ENCODE measurements at regions not wholly inside any gene's neighbourhood (a gene's known extent, or its start where the extent isn't known, plus 50 kb on each side); places are given as distances from the start of the nearest gene placed in this dataset.

DNA sequence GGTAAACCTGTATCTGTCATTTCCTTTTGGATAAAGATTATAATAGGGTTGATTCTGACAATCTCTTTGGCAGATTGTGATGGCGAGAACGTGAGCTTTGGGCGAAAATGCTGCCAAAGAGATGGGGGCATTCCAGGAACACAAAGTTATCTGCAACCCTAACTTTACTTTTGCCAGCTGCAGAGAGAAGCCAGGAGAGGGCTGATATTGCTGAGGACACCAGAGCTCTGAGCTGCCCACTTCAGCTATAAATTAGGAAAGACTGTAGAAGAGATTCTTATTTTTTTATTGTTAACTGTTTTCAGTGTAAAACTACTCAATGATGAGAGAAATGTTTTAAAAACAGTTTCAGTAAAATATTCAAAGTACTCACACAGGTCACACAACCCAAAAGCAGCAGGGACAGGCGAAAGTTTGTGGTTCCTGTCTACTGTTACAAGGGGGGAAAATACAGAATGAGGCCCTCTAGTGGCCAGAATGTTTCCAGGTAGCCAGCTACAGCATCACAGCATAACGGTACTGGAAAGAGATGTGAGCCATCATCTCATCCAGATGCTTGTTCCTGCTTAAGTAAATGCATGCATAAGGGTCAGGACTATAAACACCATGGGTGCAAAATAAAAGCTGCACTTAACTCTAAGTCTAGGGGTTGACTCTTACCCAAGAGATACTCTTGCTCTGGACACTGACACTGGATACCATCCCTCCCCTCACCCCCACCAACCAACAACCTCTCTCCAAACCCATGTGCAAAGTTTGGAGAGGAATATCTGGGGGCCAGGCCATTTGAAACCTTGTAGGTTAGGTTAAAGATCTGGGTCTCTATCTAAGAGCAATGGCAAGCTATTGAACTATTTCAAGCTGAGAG, 498.4 kb downstream of the RMST start:
- no peak overlapping the region for H3K27ac Mint-ChIP-seq
- Histone ChIP-seq H3K23ac (ENCODE audit: insufficient read length, low read depth, low read length) (no peak overlapping the region), H2BK120ac (ENCODE audit: low read depth, low read length, poor library complexity, severe bottlenecking) (no peak overlapping the region), H3K27me3 (ENCODE audit: insufficient read depth, low read length) (no peaks in the 10 kb centered on the region), H3T11ph (ENCODE audit: low read length) (no peak overlapping the region), H2AK5ac (ENCODE audit: insufficient read length, low read length) (no peak overlapping the region), H4K20me1 (ENCODE audit: control insufficient read depth, insufficient read depth, insufficient read length) (no peaks in the 10 kb centered on the region), H2AFZ (ENCODE audit: low read length) (no peak overlapping the region), H3K18ac (ENCODE audit: insufficient read length, low read depth, low read length) (no peak overlapping the region), H3K79me1 (ENCODE audit: insufficient read depth, low read depth, low read length, poor library complexity, severe bottlenecking) (no peaks in the 10 kb centered on the region), H3K9me3 (ENCODE audit: control insufficient read depth, low read depth, low read length) (no peaks in the 10 kb centered on the region), H3K4ac (ENCODE audit: low read depth, low read length) (no peak overlapping the region), H3K27ac (ENCODE audit: insufficient read length, low read depth, low read length) (no peak overlapping the region), H4K5ac (ENCODE audit: insufficient read length, low read depth, low read length) (no peak overlapping the region), H3K23me2 (ENCODE audit: insufficient read length, low read depth, low read length, poor library complexity, severe bottlenecking) (no peaks in the 10 kb centered on the region), H3K4me2 (ENCODE audit: insufficient read depth, insufficient read length, low read length) (no peak overlapping the region), H2BK12ac (ENCODE audit: insufficient read length, low read depth, low read length) (no peak overlapping the region), H2BK20ac (ENCODE audit: low read depth, low read length, poor library complexity, severe bottlenecking) (no peak overlapping the region), H4K8ac (replicated peaks; ENCODE audit: insufficient read length, low read depth, low read length) (no peak overlapping the region), H4K91ac (ENCODE audit: insufficient read length, low read depth, low read length) (no peak overlapping the region), H3K79me2 (ENCODE audit: insufficient read depth, low read length) (no peaks in the 10 kb centered on the region), H2BK5ac (ENCODE audit: insufficient read length, low read length) (no peak overlapping the region), H3K4me1 (ENCODE audit: insufficient read depth, low read length) (no peaks in the 10 kb centered on the region), H3K9ac (ENCODE audit: extremely low read depth, insufficient read length, low read length) (no peak overlapping the region), H3K56ac (ENCODE audit: insufficient read length, low read depth, low read length) (no peak overlapping the region), H3K14ac (ENCODE audit: insufficient read depth, low read length) (no peak overlapping the region), H2BK15ac (ENCODE audit: low read depth, low read length) (no peak overlapping the region)
- H3K27me3 Mint-ChIP-seq (ENCODE audit: low read depth) = no peaks in the 10 kb centered on the region; the same call in 1 of the 2 replicates
- H3K9me3 Mint-ChIP-seq = peaks cover 8% of the 10 kb centered on the region in 2 experiments; a peak in 4 of 5 replicates
- TF ChIP-seq, protein P1, sequence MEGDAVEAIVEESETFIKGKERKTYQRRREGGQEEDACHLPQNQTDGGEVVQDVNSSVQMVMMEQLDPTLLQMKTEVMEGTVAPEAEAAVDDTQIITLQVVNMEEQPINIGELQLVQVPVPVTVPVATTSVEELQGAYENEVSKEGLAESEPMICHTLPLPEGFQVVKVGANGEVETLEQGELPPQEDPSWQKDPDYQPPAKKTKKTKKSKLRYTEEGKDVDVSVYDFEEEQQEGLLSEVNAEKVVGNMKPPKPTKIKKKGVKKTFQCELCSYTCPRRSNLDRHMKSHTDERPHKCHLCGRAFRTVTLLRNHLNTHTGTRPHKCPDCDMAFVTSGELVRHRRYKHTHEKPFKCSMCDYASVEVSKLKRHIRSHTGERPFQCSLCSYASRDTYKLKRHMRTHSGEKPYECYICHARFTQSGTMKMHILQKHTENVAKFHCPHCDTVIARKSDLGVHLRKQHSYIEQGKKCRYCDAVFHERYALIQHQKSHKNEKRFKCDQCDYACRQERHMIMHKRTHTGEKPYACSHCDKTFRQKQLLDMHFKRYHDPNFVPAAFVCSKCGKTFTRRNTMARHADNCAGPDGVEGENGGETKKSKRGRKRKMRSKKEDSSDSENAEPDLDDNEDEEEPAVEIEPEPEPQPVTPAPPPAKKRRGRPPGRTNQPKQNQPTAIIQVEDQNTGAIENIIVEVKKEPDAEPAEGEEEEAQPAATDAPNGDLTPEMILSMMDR (conservative IDR thresholded peaks at IDR 0.05) = peak; percentile 86
- H3K4me3 Mint-ChIP-seq = no peak overlapping the region
- H3K36me3 Mint-ChIP-seq (ENCODE audit: insufficient read depth in 1 of 3, low read depth in 3 of 3) = peaks cover 2 to 8% (median 5%) of the 10 kb centered on the region in 3 experiments; a peak in 4 of 7 replicates
- no peaks in the 10 kb centered on the region for H3K4me1 Mint-ChIP-seq
- WGBS (ENCODE audit: extremely low coverage, insufficient read length, low lambda C conversion rate) = no CpG with 5 or more reads among the region's 5 CpGs
- DNase-seq = peak; percentile 63

Measured in H9 (cell line).